DMS114 treated with DMSO at 0.1 percent for 48 hours (cell line): ENCODE measurements at regions not wholly inside any gene's neighbourhood (a gene's known extent, or its start where the extent isn't known, plus 50 kb on each side); places are given as distances from the start of the nearest gene placed in this dataset.
"Not testable (repeated sequence)": the region's sequence is repeated elsewhere in the genome, so short reads cannot be mapped to it uniquely, and the experiment has no call there.

Source experiments
- DNase-seq: peaks from one replicate; lab custom pipeline; 2025; ENCODE audit not compliant: unreplicated experiment; lab: John Stamatoyannopoulos, UW

- no peak for DNase-seq
Measured at GRCh38 chr3:144877356-144877755, 905.7 kb downstream of the DIPK2A start.

- no peak for DNase-seq
Measured at GRCh38 chr3:144879701-144880100, 908.1 kb downstream of the DIPK2A start.

DNA sequence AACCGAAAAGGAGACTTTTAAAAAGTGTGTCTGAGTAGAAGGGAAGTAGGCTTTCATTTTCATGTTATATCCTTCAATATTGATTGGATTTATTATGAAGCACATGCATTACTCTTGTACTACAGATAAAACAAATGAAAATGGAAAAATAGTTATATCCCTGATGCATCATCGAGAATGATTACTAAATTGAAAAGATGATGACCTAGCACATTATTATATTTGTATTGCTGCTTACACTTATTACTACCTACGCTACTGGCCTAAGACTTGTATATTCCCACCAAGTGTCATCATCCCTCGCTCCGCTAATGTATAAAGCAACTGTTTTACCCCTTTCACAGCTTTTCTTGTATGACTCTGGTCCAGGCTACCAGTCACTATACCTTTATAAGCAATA, 922.4 kb downstream of the DIPK2A start:
- no peak for DNase-seq

DNA sequence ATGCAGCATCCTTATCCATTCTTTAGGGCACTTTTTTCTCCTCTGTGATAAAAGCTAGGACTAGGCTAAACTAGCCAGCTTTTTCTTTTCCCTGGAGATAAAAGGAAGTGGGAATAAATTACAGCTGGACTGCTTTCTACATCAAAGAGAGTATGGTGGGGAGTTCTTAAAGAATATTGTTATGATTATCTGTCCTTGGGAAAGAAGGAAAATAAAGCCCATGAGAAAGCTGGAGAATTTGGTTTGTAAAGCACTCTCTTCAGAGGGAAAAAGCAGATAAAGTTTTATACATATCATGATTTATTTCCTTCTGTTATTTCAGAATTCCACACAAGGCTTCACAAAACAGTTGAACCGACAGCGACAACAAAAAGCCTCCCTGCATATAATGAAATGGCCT, 923.0 kb downstream of the DIPK2A start:
- DNase-seq = no peak

DNA sequence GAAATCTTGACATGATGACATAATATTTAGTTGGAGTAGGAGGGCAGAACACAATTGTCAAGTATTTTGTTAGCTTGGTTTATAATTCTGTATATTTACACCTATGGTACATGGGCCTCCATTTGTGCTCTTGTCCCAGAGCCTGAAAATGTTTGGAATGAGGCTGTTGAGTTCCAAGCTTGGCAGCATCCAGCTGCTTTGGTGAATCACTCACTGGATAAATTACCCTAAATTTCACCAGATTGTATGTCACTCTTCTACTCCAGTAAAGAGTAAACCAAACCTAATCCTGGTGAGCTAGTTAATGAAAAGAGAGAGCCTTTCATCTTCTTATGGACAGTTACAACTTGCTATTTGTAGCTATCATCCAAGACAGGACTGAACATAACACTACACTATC, 928.7 kb downstream of the DIPK2A start:
- DNase-seq = no peak

DNA sequence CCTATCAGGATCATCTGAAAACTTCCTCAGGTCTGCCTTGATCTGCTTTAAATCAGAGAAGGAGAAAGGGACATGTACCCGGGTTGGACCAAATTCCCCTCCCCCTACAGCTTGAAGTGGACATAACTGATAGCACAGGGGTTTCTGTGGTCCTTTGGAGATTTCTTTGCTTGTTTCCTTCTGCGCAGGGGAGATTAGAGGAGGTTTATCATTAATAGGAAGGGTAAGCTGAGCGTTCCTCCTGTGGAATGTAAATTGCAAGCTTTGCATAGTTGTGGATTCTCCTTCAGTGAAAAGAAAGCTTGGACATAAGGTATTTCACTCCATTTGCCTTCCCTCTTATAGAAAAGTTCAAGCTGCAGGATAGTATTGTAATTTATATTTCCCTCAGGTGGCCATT, 936.0 kb downstream of the DIPK2A start:
- not testable (repeated sequence) for DNase-seq

DNA sequence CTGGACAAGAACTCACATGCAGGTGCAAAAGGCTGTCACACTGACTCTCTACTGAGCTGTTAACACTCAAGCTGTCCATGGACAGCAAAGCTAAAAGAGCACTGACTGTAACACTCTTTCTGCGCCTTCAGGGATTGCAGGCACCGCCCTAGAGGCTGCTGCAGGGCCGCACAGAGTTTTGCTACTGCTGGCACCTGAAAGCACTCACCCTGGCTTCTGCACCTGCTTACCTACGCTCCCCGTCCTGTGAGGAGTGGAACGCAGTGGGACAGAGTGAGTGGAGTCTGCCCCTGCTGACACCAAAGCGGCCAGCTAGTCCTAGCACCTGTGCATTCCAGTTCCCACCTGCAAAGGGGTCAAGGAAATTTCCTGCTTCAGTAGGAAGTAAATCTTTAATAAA, 941.3 kb downstream of the DIPK2A start:
- DNase-seq = no peak

- DNase-seq = no peak
Measured at GRCh38 chr3:144915202-144915601, 943.6 kb downstream of the DIPK2A start.

GRCh38 chr3:144921710-144922109, 950.1 kb downstream of the DIPK2A start:
- DNase-seq = no peak

DNA sequence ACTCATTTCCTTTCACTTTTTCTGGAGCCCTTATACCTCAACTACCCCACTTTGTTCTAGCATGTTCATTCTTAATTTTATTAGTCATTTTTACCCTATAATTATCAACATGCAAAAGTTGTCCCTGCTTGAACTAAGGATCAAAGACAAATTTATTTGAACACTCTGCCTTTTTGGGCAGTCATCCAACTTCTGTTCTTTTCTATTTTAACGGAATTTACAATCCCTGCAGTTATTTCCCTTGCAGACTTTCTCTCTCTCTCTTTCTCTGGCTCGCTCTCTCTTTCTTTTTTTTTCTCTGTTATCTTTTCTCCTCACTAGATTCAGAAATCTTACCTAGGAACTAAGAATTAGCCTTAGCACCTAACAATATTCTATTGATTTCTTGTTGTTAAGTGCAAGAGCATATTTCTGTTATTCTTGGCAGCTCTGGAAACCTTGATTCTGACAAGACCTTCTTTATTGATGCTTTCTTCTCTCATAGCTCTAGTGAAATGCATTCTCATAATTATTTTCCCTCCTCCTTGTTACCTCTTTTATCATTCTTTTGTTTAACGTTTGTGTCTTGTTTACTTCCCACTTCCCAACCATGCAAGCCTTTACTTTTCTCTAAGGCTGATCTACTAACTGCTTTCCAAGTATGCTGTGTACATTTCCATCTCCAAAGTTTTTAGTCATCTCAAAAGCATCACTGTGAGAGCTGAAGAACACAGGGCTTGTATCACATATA, 951.6 kb downstream of the DIPK2A start:
- DNase-seq = no peak

DNA sequence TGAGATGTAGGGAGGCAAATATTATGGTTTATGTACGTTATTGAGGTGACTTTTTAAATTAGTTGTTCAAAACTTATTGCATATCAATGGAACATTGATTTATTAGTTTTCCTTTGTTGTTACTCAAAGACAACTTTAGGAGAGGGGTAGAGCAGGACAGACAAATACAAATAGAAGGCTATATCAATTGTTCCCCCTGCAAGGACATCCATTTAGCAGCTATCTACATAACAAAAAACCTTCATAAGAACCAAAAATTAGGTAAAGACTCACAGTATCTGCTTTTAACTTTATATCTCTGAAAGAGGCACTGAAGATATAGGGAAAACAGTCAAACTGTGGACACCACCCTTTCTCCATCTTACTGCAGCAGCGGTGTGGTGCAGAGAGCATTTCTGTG, 958.8 kb downstream of the DIPK2A start:
- no peak for DNase-seq

DNA sequence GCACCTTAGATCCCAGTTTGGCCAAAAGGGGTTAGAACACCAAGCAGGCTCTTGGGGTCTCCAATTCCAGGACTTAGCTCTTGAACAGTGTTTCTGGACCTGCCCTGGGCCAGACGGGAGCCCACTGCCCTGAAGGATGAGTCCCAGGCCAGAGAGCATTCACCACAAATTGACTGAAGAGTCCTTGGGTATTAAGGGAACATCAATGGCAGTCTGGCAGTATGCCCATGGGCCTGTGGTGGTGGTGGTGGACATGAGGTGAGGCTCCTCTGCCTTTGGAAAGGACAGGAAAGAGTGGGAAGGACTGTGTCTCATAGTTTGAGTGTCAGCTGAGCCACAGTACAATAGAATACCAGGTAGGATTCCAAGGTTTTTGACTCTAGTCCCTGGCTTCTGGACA, 960.0 kb downstream of the DIPK2A start:
- DNase-seq = no peak

DNA sequence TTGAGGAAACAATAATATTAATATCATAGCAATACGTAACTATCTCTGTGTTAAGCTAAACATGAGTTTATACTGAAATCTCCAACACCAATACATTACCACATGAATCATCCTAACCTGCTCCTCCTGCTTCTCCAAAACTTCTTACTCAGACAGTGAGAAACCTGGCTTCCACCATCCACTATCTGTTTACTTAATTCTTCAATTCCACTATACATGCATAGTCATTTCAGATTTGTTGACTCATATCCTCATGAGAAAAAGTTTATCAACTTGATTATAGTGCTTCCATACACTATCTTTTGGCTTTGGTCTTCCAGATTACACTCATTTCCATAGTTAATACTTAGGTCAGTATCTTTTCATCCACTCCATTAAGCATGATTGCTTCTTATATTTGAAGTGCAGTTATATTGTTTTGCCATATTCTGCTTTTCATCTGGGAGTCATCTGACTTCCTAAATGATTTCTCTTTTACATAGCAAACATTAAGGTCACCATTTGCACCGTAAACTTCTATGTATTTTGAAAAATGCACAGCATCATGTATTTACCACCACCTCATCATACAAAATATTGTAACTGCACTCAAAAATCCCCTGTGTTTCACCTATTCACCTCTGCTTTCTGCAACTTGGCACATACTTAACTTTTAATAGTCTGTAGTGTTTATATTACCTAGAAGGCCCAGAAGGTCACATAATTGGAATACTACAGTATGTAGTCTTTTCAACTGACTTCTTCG, 970.6 kb downstream of the DIPK2A start:
- DNase-seq = no peak

GRCh38 chr3:144942838-144943197, 971.2 kb downstream of the DIPK2A start:
- DNase-seq = no peak

DNA sequence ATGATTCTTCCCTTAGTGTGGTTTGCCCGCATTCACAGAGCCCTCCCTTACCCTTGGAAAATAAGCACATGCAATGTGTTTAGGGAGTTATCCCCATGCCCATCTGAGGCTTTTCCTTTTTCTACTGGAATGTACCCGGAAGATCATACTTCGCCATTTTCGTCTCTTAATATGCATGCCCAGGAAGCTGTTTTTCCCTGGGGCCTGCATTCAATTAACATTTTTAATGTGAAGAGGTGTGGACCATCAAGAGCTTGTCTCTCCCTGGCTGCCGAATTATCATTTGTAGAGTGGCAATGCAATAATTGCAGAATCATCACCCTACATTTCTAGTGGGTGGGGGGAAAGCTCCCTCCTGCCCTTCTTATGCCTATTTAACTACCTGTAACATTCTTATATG, 976.3 kb downstream of the DIPK2A start:
- DNase-seq = no peak

DNA sequence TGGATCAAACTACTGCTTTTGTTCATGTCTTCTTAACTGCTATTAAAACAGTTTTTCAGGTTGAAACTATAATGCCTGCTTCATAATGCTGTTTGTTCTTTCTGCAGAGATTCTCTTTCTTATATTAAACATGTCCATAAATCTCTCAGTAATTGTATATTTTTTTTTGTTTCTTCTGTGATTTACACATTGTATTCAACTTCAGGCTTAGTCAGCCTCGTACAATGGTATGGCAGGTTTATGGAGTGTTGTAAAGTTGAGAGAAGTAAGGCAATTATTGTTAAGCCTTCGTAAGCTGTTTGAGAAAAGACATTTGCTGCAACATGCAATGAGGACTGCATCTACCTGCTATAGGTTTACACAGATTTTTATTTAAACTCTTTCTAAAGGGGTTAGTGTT, 977.1 kb downstream of the DIPK2A start:
- no peak for DNase-seq

DNA sequence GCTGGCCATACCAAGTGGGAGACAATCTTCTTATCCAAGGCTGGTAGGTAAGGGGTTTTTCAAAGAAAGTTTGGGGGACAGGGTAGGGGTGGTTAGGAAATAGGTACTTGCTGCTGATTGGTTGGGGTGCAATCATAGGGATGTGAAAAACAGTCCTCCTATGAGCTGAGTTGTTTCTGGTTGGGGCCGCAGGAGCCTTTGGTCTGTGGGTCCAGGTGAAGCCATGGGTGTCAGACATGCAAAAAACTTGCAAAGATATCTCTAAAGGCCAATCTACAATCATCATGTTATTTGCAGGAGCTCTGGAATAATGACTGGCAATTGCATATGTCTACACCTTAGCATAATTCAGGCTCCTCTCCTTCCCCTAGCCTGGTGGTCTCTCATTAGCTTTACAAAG, 982.3 kb downstream of the DIPK2A start:
- no peak for DNase-seq

DNA sequence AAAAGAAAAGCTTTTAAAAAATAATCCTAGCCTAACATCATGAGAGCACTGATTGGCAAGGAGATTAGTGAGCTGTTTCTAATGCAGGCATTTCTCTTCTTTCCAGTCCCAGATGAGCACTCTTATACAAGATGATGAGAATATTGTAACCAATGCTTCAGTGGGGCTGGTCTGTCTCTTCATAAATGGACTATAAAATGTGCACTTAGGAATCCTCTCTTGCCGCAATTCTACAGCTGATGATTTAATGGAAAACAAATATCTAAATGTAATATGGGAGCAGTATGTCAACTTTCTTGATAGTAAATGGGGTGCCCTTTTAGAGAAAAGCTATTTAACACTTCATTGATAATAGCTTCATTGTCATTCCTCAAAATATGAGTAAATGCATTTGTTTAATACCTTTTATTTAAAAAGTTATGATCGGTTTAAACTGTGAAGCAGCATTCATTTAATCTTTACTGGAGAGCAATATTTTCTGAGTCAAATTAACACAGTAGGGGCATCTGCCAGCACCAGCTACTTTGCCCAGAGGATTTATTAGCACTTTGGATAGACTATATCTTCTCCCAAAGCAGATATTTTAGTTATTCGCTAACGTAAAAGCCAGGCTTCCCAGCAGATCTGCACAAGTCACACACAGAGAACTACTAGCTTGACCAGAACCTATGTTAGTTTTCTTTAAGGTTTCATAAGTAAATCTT, 985.9 kb downstream of the DIPK2A start:
- DNase-seq = no peak

GRCh38 chr3:144963810-144964209, 992.2 kb downstream of the DIPK2A start:
- no peak for DNase-seq

GRCh38 chr3:144966560-144966959, 994.9 kb downstream of the DIPK2A start:
- no peak for DNase-seq

DNA sequence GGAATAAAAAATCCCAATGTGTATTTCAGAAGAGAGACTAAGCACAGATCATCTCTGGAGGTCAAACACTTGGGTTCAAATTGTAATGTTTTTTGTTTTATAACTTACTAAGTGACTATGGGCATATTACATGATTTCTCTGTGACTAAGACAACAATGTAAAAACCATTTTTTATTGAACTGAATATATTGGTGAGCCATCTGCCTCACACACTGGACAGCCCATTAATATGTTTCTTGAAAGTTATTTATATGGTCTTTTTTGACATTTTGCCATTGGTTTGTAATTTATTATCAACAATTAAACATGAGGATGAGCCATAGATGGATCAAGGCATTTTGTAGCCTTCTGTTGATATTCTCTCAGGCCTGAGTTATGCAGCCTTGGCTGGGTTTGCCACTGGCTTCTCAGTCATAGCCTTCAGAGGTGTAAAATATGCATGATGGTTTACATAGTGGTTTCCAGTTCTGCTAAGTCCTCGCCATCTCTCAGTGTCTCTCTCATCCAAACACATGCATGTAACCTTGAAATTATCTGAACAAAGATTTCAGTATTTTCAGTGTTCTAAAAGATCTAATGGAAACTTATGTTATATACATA, 997.2 kb downstream of the DIPK2A start:
- DNase-seq = no peak

DNA sequence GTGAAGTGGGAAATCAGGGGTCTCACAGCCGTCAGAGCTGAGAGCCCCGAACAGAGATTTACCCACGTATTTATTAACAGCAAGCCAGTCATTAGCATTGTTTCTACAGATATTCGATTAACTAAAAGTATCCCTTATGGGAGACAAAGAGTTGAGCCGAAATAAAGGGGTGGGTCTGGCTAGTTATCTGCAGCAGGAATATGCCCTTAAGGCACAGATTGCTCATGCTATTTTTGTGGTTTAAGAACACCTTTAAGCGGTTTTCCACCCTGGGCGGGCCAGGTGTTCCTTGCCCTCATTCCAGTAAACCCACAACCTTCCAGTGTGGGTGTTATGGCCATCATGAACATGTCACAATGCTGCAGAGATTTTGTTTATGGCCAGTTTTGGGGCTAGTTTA, 1012.9 kb downstream of the DIPK2A start:
- DNase-seq = not testable (repeated sequence)
